GM12878 (cell line): ENCODE measurements at regions not wholly inside any gene's neighbourhood (a gene's known extent, or its start where the extent isn't known, plus 50 kb on each side); places are given as distances from the start of the nearest gene placed in this dataset.

Experiments
- CTCF ChIP-seq, 3 experiments: IDR thresholded peaks in 2 of 3; conservative IDR thresholded peaks in 1 of 3; 2 replicates each; pipeline ENCODE4 v1.5.1; 2011; ENCODE audit warnings: low read depth in 3 of 3, low read length in 3 of 3, mild to moderate bottlenecking in 3 of 3, control low read depth in 2 of 3, moderate library complexity in 2 of 3, inconsistent platforms in 1 of 3, mixed read lengths in 1 of 3; ENCODE audit not compliant: control insufficient read depth in 2 of 3, insufficient read depth in 1 of 3; ENCODE audit errors: extremely low read depth in 1 of 3
- EP300 ChIP-seq, 2 experiments: fragments of 150-350 bp in 1 of 2; IDR thresholded peaks; 2 replicates each; pipeline ENCODE4 v1.6.1; 2011 to 2012; ENCODE audit warnings: low read depth in 2 of 2, low read length in 2 of 2, borderline replicate concordance in 1 of 2, improper control_type of control experiment in 1 of 2, inconsistent platforms in 1 of 2; ENCODE audit not compliant: control insufficient read depth in 1 of 2
- EZH2 ChIP-seq: IDR thresholded peaks from 2 replicates; pipeline ENCODE4 v1.6.1; 2012; ENCODE audit warnings: low read depth, mild to moderate bottlenecking, control low read depth, inconsistent platforms, low read length, borderline replicate concordance; ENCODE audit not compliant: control insufficient read depth
- HDAC6 ChIP-seq: fragments of 200-600 bp; sonication (generic); IDR thresholded peaks from one replicate; pipeline ENCODE4 v1.8.0; 2017; ENCODE audit warnings: antibody characterized with exemption; ENCODE audit not compliant: unreplicated experiment
- POLR2A ChIP-seq: IDR thresholded peaks from 2 replicates; pipeline ENCODE4 v1.6.1; 2011; ENCODE audit warnings: low read depth, mild to moderate bottlenecking, low read length
- POLR2AphosphoS5 ChIP-seq: IDR thresholded peaks from 2 replicates; pipeline ENCODE4 v1.6.1; 2011; ENCODE audit warnings: mild to moderate bottlenecking, low read length, inconsistent platforms
- USF2 ChIP-seq: IDR thresholded peaks from 2 replicates; pipeline ENCODE4 v1.6.1; 2011; ENCODE audit warnings: low read depth, low read length, improper control_type of control experiment, borderline replicate concordance

GRCh38 chr11:91926965-91927364 lies 297.7 kb upstream of the FAT3 start:
- no peak for TF ChIP-seq USF2
- no peak for TF ChIP-seq POLR2A
- TF ChIP-seq CTCF (IDR thresholded peaks at IDR 0.05 in 2 of 3, conservative IDR thresholded peaks at IDR 0.05 in 1 of 3; ENCODE audit: control insufficient read depth in 2 of 3, extremely low read depth in 1 of 3, insufficient read depth in 1 of 3, low read depth in 3 of 3, low read length in 3 of 3): no peak
- no peak for TF ChIP-seq EZH2
- TF ChIP-seq POLR2AphosphoS5: no peak
- TF ChIP-seq EP300 (IDR thresholded peaks at IDR 0.05; ENCODE audit: borderline replicate concordance in 1 of 2, control insufficient read depth in 1 of 2, low read depth in 2 of 2, low read length in 2 of 2): no peak
- TF ChIP-seq HDAC6: no peak
